GM23338 (cell line): ENCODE measurements at regions not wholly inside any gene's neighbourhood (a gene's known extent, or its start where the extent isn't known, plus 50 kb on each side); places are given as distances from the start of the nearest gene placed in this dataset.

Experiments
- ATAC-seq: fragments of 200-7000 bp; cut with Tn5 transposase; 3 replicates; pipeline ENCODE4 v1.9.1; 2020
- DNase-seq: peaks from one replicate; pipeline ENCODE4 v3.0.0-alpha.2; 2015; ENCODE audit warnings: low spot score
- H2AFZ ChIP-seq: fragments of 200-600 bp; sonication (generic); 2 replicates; pipeline ENCODE4 v1.8.0; 2016; ENCODE audit warnings: antibody characterized with exemption, mild to moderate bottlenecking, moderate library complexity
- H3F3A ChIP-seq: fragments of 200-600 bp; sonication (generic); replicated peaks from 2 replicates; pipeline ENCODE4 v1.8.0; 2017; ENCODE audit warnings: antibody characterized with exemption, mixed run types, low read depth
- H3K27ac ChIP-seq: fragments of 200-600 bp; sonication (generic); 2 replicates; pipeline ENCODE4 v1.6.1; 2016; ENCODE audit warnings: low read depth
- H3K27me3 ChIP-seq: fragments of 200-600 bp; sonication (generic); 2 replicates; pipeline ENCODE4 v1.8.0; 2016; ENCODE audit warnings: mild to moderate bottlenecking, mixed run types, moderate library complexity; ENCODE audit not compliant: insufficient read depth
- H3K36me3 ChIP-seq: fragments of 200-600 bp; sonication (generic); 2 replicates; pipeline ENCODE4 v1.8.0; 2016; ENCODE audit warnings: mild to moderate bottlenecking; ENCODE audit not compliant: insufficient read depth
- H3K4me1 ChIP-seq: fragments of 200-600 bp; sonication (generic); 2 replicates; pipeline ENCODE4 v1.8.0; 2016; ENCODE audit warnings: mild to moderate bottlenecking, moderate library complexity; ENCODE audit not compliant: insufficient read depth
- H3K4me2 ChIP-seq: fragments of 200-600 bp; sonication (generic); 2 replicates; pipeline ENCODE4 v1.7.1; 2017; ENCODE audit warnings: mixed run types
- H3K4me3 ChIP-seq: fragments of 200-600 bp; sonication (generic); 2 replicates; pipeline ENCODE4 v1.6.1; 2016; ENCODE audit warnings: mixed run types
- H3K79me2 ChIP-seq: fragments of 200-600 bp; sonication (generic); replicated peaks from 2 replicates; pipeline ENCODE4 v1.8.0; 2017; ENCODE audit warnings: mild to moderate bottlenecking; ENCODE audit not compliant: insufficient read depth
- H3K9me2 ChIP-seq: fragments of 200-600 bp; sonication (generic); 2 replicates; pipeline ENCODE4 v1.8.0; 2017; ENCODE audit not compliant: insufficient read depth
- H4K20me1 ChIP-seq: fragments of 200-600 bp; sonication (generic); replicated peaks from 2 replicates; pipeline ENCODE4 v1.8.0; 2017; ENCODE audit warnings: mild to moderate bottlenecking; ENCODE audit not compliant: insufficient read depth
- H3K27ac Mint-ChIP-seq: 2 replicates; pipeline ENCODE4 v1.8.0; 2020; ENCODE audit warnings: inconsistent platforms, mild to moderate bottlenecking, moderate library complexity, mixed read lengths
- H3K27me3 Mint-ChIP-seq: 3 replicates; pipeline ENCODE4 v1.8.0; 2022; ENCODE audit warnings: low read depth, mild to moderate bottlenecking, moderate library complexity, mixed read lengths, inconsistent platforms; ENCODE audit not compliant: insufficient read depth, poor library complexity
- H3K36me3 Mint-ChIP-seq: 3 replicates; pipeline ENCODE4 v1.8.0; 2021; ENCODE audit warnings: low read depth, mild to moderate bottlenecking, inconsistent platforms, moderate library complexity, mixed read lengths
- H3K4me1 Mint-ChIP-seq: 3 replicates; pipeline ENCODE4 v1.8.0; 2020; ENCODE audit warnings: mild to moderate bottlenecking, inconsistent platforms, mixed read lengths
- H3K4me3 Mint-ChIP-seq: 3 replicates; pipeline ENCODE4 v1.8.0; 2021; ENCODE audit warnings: moderate library complexity, mild to moderate bottlenecking, inconsistent platforms, mixed read lengths
- H3K9me3 Mint-ChIP-seq: 3 replicates; pipeline ENCODE4 v1.8.0; 2020; ENCODE audit warnings: moderate library complexity, mild to moderate bottlenecking, inconsistent platforms, mixed read lengths
- CTCF ChIP-seq, 2 experiments: fragments of 200-600 bp in 1 of 2; sonication (generic) in 1 of 2; conservative IDR thresholded peaks; 2 replicates each; pipeline versions ENCODE4 v1.5.1 to v1.6.1; 2016 to 2017; ENCODE audit warnings: antibody characterized with exemption in 2 of 2, low read depth in 2 of 2, mild to moderate bottlenecking in 2 of 2, moderate library complexity in 1 of 2
- ETS1 ChIP-seq: IDR thresholded peaks from 2 replicates; pipeline ENCODE4 v1.6.1; 2016; ENCODE audit warnings: antibody characterized with exemption
- EZH2 ChIP-seq: fragments of 200-600 bp; sonication (generic); IDR thresholded peaks from one replicate; pipeline ENCODE4 v1.8.0; 2017; ENCODE audit warnings: antibody characterized with exemption, mild to moderate bottlenecking, low read depth; ENCODE audit not compliant: unreplicated experiment
- EZH2phosphoT487 ChIP-seq: fragments of 200-600 bp; sonication (generic); IDR thresholded peaks from one replicate; pipeline ENCODE4 v1.8.1; 2018; ENCODE audit warnings: antibody characterized with exemption; ENCODE audit not compliant: unreplicated experiment
- NANOG ChIP-seq: IDR thresholded peaks from 2 replicates; pipeline ENCODE4 v1.6.1; 2016; ENCODE audit warnings: antibody characterized with exemption, borderline replicate concordance
- POLR2AphosphoS5 ChIP-seq: IDR thresholded peaks from 2 replicates; pipeline ENCODE4 v1.6.1; 2016; ENCODE audit warnings: antibody characterized with exemption, low read depth
- REST ChIP-seq: IDR thresholded peaks from one replicate; pipeline ENCODE4 v1.6.1; 2018; ENCODE audit warnings: antibody characterized with exemption; ENCODE audit not compliant: unreplicated experiment
- STAT1 ChIP-seq: IDR thresholded peaks from one replicate; pipeline ENCODE4 v1.6.1; 2016; ENCODE audit warnings: antibody characterized with exemption; ENCODE audit not compliant: unreplicated experiment
- ZNF114 ChIP-seq: fragments of 250-450 bp; sonication (Bioruptor Pico); IDR thresholded peaks from 2 replicates; pipeline ENCODE4 v1.5.0; 2020; ENCODE audit warnings: mild to moderate bottlenecking, moderate library complexity
- ZNF331 ChIP-seq: fragments of 250-450 bp; sonication (Bioruptor Pico); IDR thresholded peaks from 2 replicates; pipeline ENCODE4 v1.5.0; 2020; ENCODE audit warnings: low read depth, mild to moderate bottlenecking, moderate library complexity
- ZNF462 ChIP-seq: fragments of 250-450 bp; sonication (Bioruptor Pico); IDR thresholded peaks from 2 replicates; pipeline ENCODE4 v1.5.0; 2020; ENCODE audit warnings: mild to moderate bottlenecking, moderate library complexity

- DNase-seq, result no peak
- no peak overlapping the region for H3K27ac ChIP-seq
- H3K27me3 ChIP-seq, result no peaks in the 10 kb centered on the region
- H3K79me2 ChIP-seq, result no peaks in the 10 kb centered on the region
- Mint-ChIP-seq H3K4me3 (no peak overlapping the region), H3K4me1 (peaks cover 37% of the 10 kb centered on the region), H3K36me3 (no peaks in the 10 kb centered on the region), H3K9me3 (no peaks in the 10 kb centered on the region), H3K27me3 (no peaks in the 10 kb centered on the region), H3K27ac (no peak overlapping the region)
- no peak overlapping the region for H2AFZ ChIP-seq
- no peaks in the 10 kb centered on the region for H3K36me3 ChIP-seq
- TF ChIP-seq STAT1 (no peak), ZNF462 (no peak), POLR2AphosphoS5 (no peak), REST (no peak), ETS1 (no peak), ZNF114 (CRISPR knock-in tag) (no peak), NANOG (no peak), EZH2 (no peak), EZH2phosphoT487 (no peak), ZNF331 (CRISPR knock-in tag) (no peak), CTCF (conservative IDR thresholded peaks at IDR 0.05; ENCODE audit: low read depth in 2 of 2) (no peak)
- no peaks in the 10 kb centered on the region for H3K9me2 ChIP-seq
- H3K4me3 ChIP-seq, result no peak overlapping the region
- H3K4me1 ChIP-seq, result peaks cover 12% of the 10 kb centered on the region
- no peak overlapping the region for H3K4me2 ChIP-seq
- H4K20me1 ChIP-seq, result no peaks in the 10 kb centered on the region
- H3F3A ChIP-seq, result no peaks in the 10 kb centered on the region
- ATAC-seq, result no peak
Observed at GRCh38 chr6:90893400-90893799, 306.5 kb upstream of the MAP3K7 start.
